Common myeloid progenitor, CD34-positive (primary cell): ENCODE measurements at regions not wholly inside any gene's neighbourhood (a gene's known extent, or its start where the extent isn't known, plus 50 kb on each side); places are given as distances from the start of the nearest gene placed in this dataset.
"Not testable (repeated sequence)": the region's sequence is repeated elsewhere in the genome, so short reads cannot be mapped to it uniquely, and the experiment has no call there.

Experiments
- CTCF ChIA-PET: fragments of 350-600 bp; sonication (Branson Sonifier 250); formaldehyde crosslinking; loops from one replicate; lab custom pipeline; 2021; ENCODE audit warnings: antibody characterized with exemption; lab: Charles Lee
- POLR2A ChIA-PET: fragments of 350-600 bp; sonication (Branson Sonifier 250); formaldehyde crosslinking; loops from one replicate; lab custom pipeline; 2021; ENCODE audit warnings: antibody characterized with exemption; lab: Charles Lee
- DNase-seq, 3 donors: peaks; one replicate each; pipeline versions ENCODE4 v3.0.0 to v3.0.0-alpha.2; 2013
- H3K27ac ChIP-seq, 2 experiments: 1 replicate in 1 of 2; 2 replicates in 1 of 2; pipeline ENCODE4 v1.7.0; 2013; ENCODE audit warnings: inconsistent platforms in 2 of 2, low read length in 2 of 2, mild to moderate bottlenecking in 2 of 2, low read depth in 1 of 2, moderate library complexity in 1 of 2; ENCODE audit not compliant: severe bottlenecking in 2 of 2, insufficient read depth in 1 of 2, poor library complexity in 1 of 2
- H3K27me3 ChIP-seq, 5 experiments: replicated peaks in 2 of 5; 1 replicate in 3 of 5; 2 replicates in 2 of 5; pipeline versions ENCODE4 v1.6.1 to v1.7.0; 2013; ENCODE audit warnings: low read length in 4 of 5, mild to moderate bottlenecking in 2 of 5, moderate library complexity in 2 of 5, inconsistent platforms in 1 of 5; ENCODE audit not compliant: insufficient read depth in 5 of 5, control insufficient read depth in 4 of 5
- H3K36me3 ChIP-seq, 4 experiments: 1 replicate in 2 of 4; 2 replicates in 2 of 4; pipeline versions ENCODE4 v1.6.1 to v1.7.0; 2013; ENCODE audit warnings: low read length in 3 of 4, control low read depth in 1 of 4, mild to moderate bottlenecking in 1 of 4; ENCODE audit not compliant: control insufficient read depth in 4 of 4, insufficient read depth in 4 of 4
- H3K4me1 ChIP-seq, 4 experiments: 1 replicate in 3 of 4; 2 replicates in 1 of 4; pipeline versions ENCODE4 v1.6.1 to v1.7.1; 2013; ENCODE audit warnings: low read length in 3 of 4, mild to moderate bottlenecking in 3 of 4, control low read depth in 1 of 4, inconsistent platforms in 1 of 4, moderate library complexity in 1 of 4; ENCODE audit not compliant: control insufficient read depth in 4 of 4, insufficient read depth in 4 of 4; ENCODE audit errors: control extremely low read depth in 1 of 4
- H3K4me3 ChIP-seq, 7 experiments: 1 replicate in 4 of 7; 2 replicates in 3 of 7; pipeline versions ENCODE4 v1.5.1 to v1.7.0; 2013; ENCODE audit warnings: mild to moderate bottlenecking in 7 of 7, low read length in 6 of 7, moderate library complexity in 6 of 7, inconsistent platforms in 2 of 7, low read depth in 2 of 7, control low read depth in 1 of 7; ENCODE audit not compliant: insufficient read depth in 4 of 7, control insufficient read depth in 1 of 7; ENCODE audit errors: extremely low read depth in 1 of 7
- H3K9me3 ChIP-seq, 5 experiments: 1 replicate in 4 of 5; 2 replicates in 1 of 5; pipeline versions ENCODE4 v1.6.1 to v1.7.1; 2013; ENCODE audit warnings: low read length in 4 of 5, mild to moderate bottlenecking in 2 of 5, inconsistent platforms in 1 of 5, low read depth in 1 of 5, moderate library complexity in 1 of 5; ENCODE audit not compliant: control insufficient read depth in 4 of 5, insufficient read depth in 2 of 5; ENCODE audit errors: control extremely low read depth in 1 of 5
- WGBS: methylation state at CpG from one replicate; pipeline ENCODE4 v1.1.5; 2013; ENCODE audit not compliant: insufficient coverage; 5-methylcytosine and 5-hydroxymethylcytosine counted together

- POLR2A ChIA-PET: no interaction called here
- CTCF ChIA-PET: no interaction called here
- WGBS: no CpG with 5 or more reads among the region's 1 CpG
Observed at GRCh38 chr3:180770639-180771038, 91.3 kb upstream of the CCDC39 start.

GRCh38 chr3:180776433-180776832 lies 97.1 kb upstream of the CCDC39 start:
- Histone ChIP-seq H3K27me3 (no peaks in the 10 kb centered on the region), H3K9me3 (peaks cover 0 to 20% (median 4%) of the 10 kb centered on the region in 5 experiments), H3K36me3 (no peaks in the 10 kb centered on the region), H3K27ac (no peak overlapping the region), H3K4me3 (no peak overlapping the region), H3K4me1 (no peaks in the 10 kb centered on the region)
- ChIA-PET POLR2A (no interaction called here), CTCF (no interaction called here)
- 96% methylated on average over 4 of the region's 4 CpGs for WGBS
- no peak for DNase-seq

More at GRCh38 chr3:180770639-180771038, 91.3 kb upstream of the CCDC39 start:
- Histone ChIP-seq H3K9me3 (no peaks in the 10 kb centered on the region), H3K27me3 (no peaks in the 10 kb centered on the region), H3K27ac (no peak overlapping the region), H3K36me3 (no peaks in the 10 kb centered on the region), H3K4me3 (no peak overlapping the region), H3K4me1 (no peaks in the 10 kb centered on the region)
- DNase-seq: no peak

- no peak overlapping the region for H3K4me3 ChIP-seq
- H3K36me3 ChIP-seq: no peaks in the 10 kb centered on the region
- no peak for DNase-seq
- peaks cover 0 to 13% (median 3%) of the 10 kb centered on the region in 5 experiments for H3K9me3 ChIP-seq
- H3K4me1 ChIP-seq: no peaks in the 10 kb centered on the region
- ChIA-PET CTCF (interaction anchor here (1.0 kb wide), 1 partner anchor 23 kb away, joined by 3 read pairs; no protein-coding TSS in a partner anchor), POLR2A (no interaction called here)
- H3K27ac ChIP-seq: no peak overlapping the region
- H3K27me3 ChIP-seq: peaks cover 0 to 2% (median 0%) of the 10 kb centered on the region in 5 experiments
- 80% methylated on average over 1 of the region's 1 CpG for WGBS
Observed at GRCh38 chr3:180782195-180782984, 103.1 kb upstream of the CCDC39 start.

- H3K27ac ChIP-seq, H3K4me3 ChIP-seq, DNase-seq, POLR2A ChIA-PET, H3K27me3 ChIP-seq, H3K36me3 ChIP-seq, CTCF ChIA-PET, H3K4me1 ChIP-seq, H3K9me3 ChIP-seq: not testable (repeated sequence)
- 89% methylated on average over 2 of the region's 3 CpGs for WGBS
Observed at GRCh38 chr3:180786227-180786626, 106.9 kb upstream of the CCDC39 start.

- Histone ChIP-seq H3K27me3 (peaks cover 0 to 2% (median 0%) of the 10 kb centered on the region in 5 experiments), H3K4me3 (no peak overlapping the region), H3K4me1 (no peaks in the 10 kb centered on the region), H3K36me3 (no peaks in the 10 kb centered on the region), H3K27ac (no peak overlapping the region), H3K9me3 (no peaks in the 10 kb centered on the region)
- DNase-seq: no peak
- ChIA-PET CTCF (no interaction called here), POLR2A (no interaction called here)
- WGBS: 88% methylated on average over 2 of the region's 2 CpGs
Observed at GRCh38 chr3:180789774-180790173, 110.5 kb upstream of the CCDC39 start.

- POLR2A ChIA-PET: no interaction called here
- H3K9me3 ChIP-seq: no peaks in the 10 kb centered on the region
- peaks cover 0 to 1% (median 0%) of the 10 kb centered on the region in 5 experiments for H3K27me3 ChIP-seq
- no peaks in the 10 kb centered on the region for H3K36me3 ChIP-seq
- no CpG with 5 or more reads among the region's 4 CpGs for WGBS
- H3K27ac ChIP-seq: no peak overlapping the region
- CTCF ChIA-PET: no interaction called here
- H3K4me1 ChIP-seq: no peaks in the 10 kb centered on the region
- no peak for DNase-seq
- no peak overlapping the region for H3K4me3 ChIP-seq
Observed at GRCh38 chr3:180798197-180798596, 114.3 kb upstream of the FXR1 start.

GRCh38 chr3:180802837-180803236 lies 109.6 kb upstream of the FXR1 start:
- POLR2A ChIA-PET: no interaction called here

More at GRCh38 chr3:180802837-180803236, 109.6 kb upstream of the FXR1 start:
- Histone ChIP-seq H3K4me1 (no peaks in the 10 kb centered on the region), H3K4me3 (no peak overlapping the region), H3K9me3 (no peaks in the 10 kb centered on the region), H3K36me3 (no peaks in the 10 kb centered on the region), H3K27me3 (peaks cover 0 to 2% (median 0%) of the 10 kb centered on the region in 5 experiments), H3K27ac (no peak overlapping the region)
- peak; percentile 5 to 30 (median 20) for DNase-seq
- CTCF ChIA-PET: interaction anchor here (1.2 kb wide), 1 partner anchor 373 kb away, joined by 5 read pairs; no protein-coding TSS in a partner anchor
